Heart left ventricle (tissue), 16 donors: ENCODE measurements at regions not wholly inside any gene's neighbourhood (a gene's known extent, or its start where the extent isn't known, plus 50 kb on each side); places are given as distances from the start of the nearest gene placed in this dataset.

ENCODE experiments used
- ATAC-seq, 4 donors: fragments of 200-7000 bp; cut with Tn5 transposase; one replicate each; pipeline ENCODE4 v1.9.1; 2020 to 2022; ENCODE audit warnings: moderate library complexity in 4 of 4, mild to moderate bottlenecking in 3 of 4, moderate number of reproducible peaks in 1 of 4
- DNase-seq, 5 donors: peaks; one replicate each; pipeline ENCODE4 v3.0.0-alpha.2; 2020
- H3K27ac ChIP-seq, 12 donors: fragments of 200-600 bp; sonication (generic) in 4 of 12; one replicate each; pipeline versions ENCODE4 v1.5.0 to v1.8.0; 2016 to 2022; ENCODE audit warnings: mild to moderate bottlenecking in 2 of 12
- H3K27me3 ChIP-seq, 9 donors: fragments of 200-600 bp; sonication (generic) in 2 of 9; one replicate each; pipeline versions ENCODE4 v1.5.1 to v1.8.0; 2016 to 2022; ENCODE audit warnings: mild to moderate bottlenecking in 3 of 9
- H3K36me3 ChIP-seq, 9 donors: fragments of 200-600 bp; sonication (generic) in 2 of 9; one replicate each; pipeline versions ENCODE4 v1.5.0 to v1.8.0; 2018 to 2022; ENCODE audit warnings: mild to moderate bottlenecking in 2 of 9
- H3K4me1 ChIP-seq, 12 donors: fragments of 200-600 bp; sonication (generic) in 4 of 12; one replicate each; pipeline versions ENCODE4 v1.5.0 to v1.8.0; 2016 to 2022; ENCODE audit warnings: mild to moderate bottlenecking in 3 of 12
- H3K4me3 ChIP-seq, 12 donors: fragments of 200-600 bp; sonication (generic) in 4 of 12; one replicate each; pipeline versions ENCODE4 v1.5.0 to v1.8.0; 2017 to 2022; ENCODE audit warnings: mild to moderate bottlenecking in 9 of 12, moderate library complexity in 4 of 12
- H3K9me3 ChIP-seq, 12 donors: fragments of 200-600 bp; sonication (generic) in 4 of 12; one replicate each; pipeline versions ENCODE4 v1.5.0 to v1.8.0; 2016 to 2022; ENCODE audit warnings: mild to moderate bottlenecking in 1 of 12
- CTCF ChIP-seq, 12 donors: fragments of 200-600 bp; sonication (generic) in 4 of 12; IDR thresholded peaks; one replicate each; pipeline versions ENCODE4 v1.5.0 to v1.8.0; 2018 to 2022; ENCODE audit warnings: antibody characterized with exemption in 12 of 12, mild to moderate bottlenecking in 5 of 12
- POLR2A ChIP-seq, 2 donors: fragments of 450-650 bp; IDR thresholded peaks; one replicate each; pipeline ENCODE4 v1.6.1; 2017; ENCODE audit warnings: antibody characterized with exemption in 2 of 2, mild to moderate bottlenecking in 2 of 2, moderate library complexity in 2 of 2
- WGBS, 4 donors: extraction: QIAGEN DNeasy Blood & Tissue Kit in 2 of 4; methylation state at CpG; one replicate each; pipeline versions ENCODE4 v1.1.5 to v1.1.7; 2013 to 2018; 5-methylcytosine and 5-hydroxymethylcytosine counted together
- intact Hi-C, 10 donors: fragments of 100-400 bp; cut with DNase I; formaldehyde crosslinking; loops; one replicate each; pipeline versions ENCODE4 v1.11.1 to v1.14.2; 2022
- donor health status: ischemic (EF 13 %, LVEDD 7.1; RV severe dilation, severe dysfunction).
- donor health status: healthy with polysubstance abuse.
- donor health status: DM: no; HTN: yes; CAD: no.
- donor health status: DM: no; HTN: no; CAD: no.
- donor health status: ischemic (EF 25% LVEDD 6.9; RV normal size, moderate dysfunction).
- donor health status: ischemic (EF 25% LVEDD 5.7; RV mildly dilated, moderate dysfunction).
- donor health status: healthy.
- donor health status: DM: yes; HTN: yes; CAD: no.
- donor health status: ischemic (EF 35%, LVEDD 5.7; RV mildly dilated, moderate dysfunction).
- donor health status: nonischemic (EF 11% LVEDD 7.7; RV severe dilation, severe dysfunction).
- donor health status: DM: yes; HTN: yes; CAD: no.
- donor health status: PGD.
- donor health status: ischemic (EF 29% LVEDD 5.4; RV normal size, mild dysfunction).
- donor health status: nonischemic (EF 23%, LVEDD 6.1; RV moderate dilation, normal function).

GRCh38 chr4:93896516-93896915, 68.0 kb downstream of the ATOH1 start:
- WGBS, 4 donors: 15 to 26% (median 20%) methylated on average over 1 of the region's 1 CpG
- no peaks in the 10 kb centered on the region for H3K36me3 ChIP-seq
- ATAC-seq (no peak), DNase-seq (no peak)
- no peaks in the 10 kb centered on the region for H3K9me3 ChIP-seq
- H3K27ac ChIP-seq: no peak overlapping the region
- no peak overlapping the region for H3K4me3 ChIP-seq
- intact Hi-C loops: loop anchor here in 1 of 10 donors (5.0 to 10.0 kb wide), 2 partner anchors 231 to 358 kb away; no protein-coding TSS in a partner anchor
- H3K4me1 ChIP-seq: no peaks in the 10 kb centered on the region
- TF ChIP-seq CTCF (IDR thresholded peaks at IDR 0.05) (no peak), POLR2A (IDR thresholded peaks at IDR 0.05) (no peak)
- no peaks in the 10 kb centered on the region for H3K27me3 ChIP-seq

- H3K27ac ChIP-seq: no peak overlapping the region
- no peaks in the 10 kb centered on the region for H3K27me3 ChIP-seq
- 72 to 85% (median 76%) methylated on average over 1 of the region's 1 CpG for WGBS, 4 donors
- H3K4me1 ChIP-seq: no peaks in the 10 kb centered on the region
- DNase-seq (no peak), ATAC-seq (no peak)
- TF ChIP-seq POLR2A (IDR thresholded peaks at IDR 0.05) (no peak), CTCF (IDR thresholded peaks at IDR 0.05) (peak in 6 of 12 donors; percentile 11 to 31 (median 21))
- no peaks in the 10 kb centered on the region for H3K9me3 ChIP-seq
- H3K4me3 ChIP-seq: no peak overlapping the region
- intact Hi-C loops: loop anchor here in 1 of 10 donors (5.0 to 10.0 kb wide), 2 partner anchors 230 to 357 kb away; no protein-coding TSS in a partner anchor
- no peaks in the 10 kb centered on the region for H3K36me3 ChIP-seq
Observed at GRCh38 chr4:93897559-93897958, 69.0 kb downstream of the ATOH1 start.

- no peaks in the 10 kb centered on the region for H3K36me3 ChIP-seq
- H3K27me3 ChIP-seq: no peaks in the 10 kb centered on the region
- no peak overlapping the region for H3K4me3 ChIP-seq
- TF ChIP-seq CTCF (IDR thresholded peaks at IDR 0.05): no peak
- no peak for TF ChIP-seq POLR2A (IDR thresholded peaks at IDR 0.05)
- intact Hi-C loops: no loop called here
- no peak overlapping the region for H3K27ac ChIP-seq
- DNase-seq: no peak
- H3K9me3 ChIP-seq: no peaks in the 10 kb centered on the region
- ATAC-seq: no peak
- no peaks in the 10 kb centered on the region for H3K4me1 ChIP-seq
- 65 to 94% (median 92%) methylated on average over 3 of the region's 3 CpGs for WGBS, 4 donors
Observed at GRCh38 chr4:93908778-93909177, 80.2 kb downstream of the ATOH1 start.

- no peaks in the 10 kb centered on the region for H3K4me1 ChIP-seq
- DNase-seq (no peak), ATAC-seq (no peak)
- TF ChIP-seq POLR2A (IDR thresholded peaks at IDR 0.05) (no peak), CTCF (IDR thresholded peaks at IDR 0.05) (no peak)
- intact Hi-C loops: no loop called here
- no peaks in the 10 kb centered on the region for H3K27me3 ChIP-seq
- H3K9me3 ChIP-seq: no peaks in the 10 kb centered on the region
- H3K36me3 ChIP-seq: no peaks in the 10 kb centered on the region
- 88 to 98% (median 94%) methylated on average over 2 of the region's 2 CpGs for WGBS, 4 donors
- H3K27ac ChIP-seq: no peak overlapping the region
- no peak overlapping the region for H3K4me3 ChIP-seq
Observed at GRCh38 chr4:93911671-93912070, 83.1 kb downstream of the ATOH1 start.
